ENCODE measurements at regions not wholly inside any gene's neighbourhood (a gene's known extent, or its start where the extent isn't known, plus 50 kb on each side); places are given as distances from the start of the nearest gene placed in this dataset.

GRCh38 chr12:32032205-32032810 lies 73.1 kb downstream of the RESF1 start:
- H3K4me3 Mint-ChIP-seq = no peak overlapping the region
- no peak overlapping the region for H3K27ac Mint-ChIP-seq
- no peaks in the 10 kb centered on the region for H3K36me3 Mint-ChIP-seq (ENCODE audit: low read depth)
- intact Hi-C loops (cut with micrococcal nuclease) = no loop called here
- peaks cover 4% of the 10 kb centered on the region for H3K4me1 Mint-ChIP-seq
- H3K9me3 Mint-ChIP-seq = no peaks in the 10 kb centered on the region
- no peaks in the 10 kb centered on the region for H3K27me3 Mint-ChIP-seq
- no peak for DNase-seq

- no peak overlapping the region for H3K27ac Mint-ChIP-seq
- H3K9me3 Mint-ChIP-seq = no peaks in the 10 kb centered on the region
- no peaks in the 10 kb centered on the region for H3K36me3 Mint-ChIP-seq (ENCODE audit: low read depth)
- no peak for DNase-seq
- intact Hi-C loops (cut with micrococcal nuclease) = no loop called here
- H3K27me3 Mint-ChIP-seq = no peaks in the 10 kb centered on the region
- H3K4me3 Mint-ChIP-seq = no peak overlapping the region
- peaks cover 4% of the 10 kb centered on the region for H3K4me1 Mint-ChIP-seq
Observed at GRCh38 chr12:32033406-32033805, 73.2 kb upstream of the BICD1 start.

GRCh38 chr12:32034045-32034444 lies 72.6 kb upstream of the BICD1 start:
- intact Hi-C loops (cut with micrococcal nuclease) = no loop called here
- no peak overlapping the region for H3K4me3 Mint-ChIP-seq
- peaks cover 4% of the 10 kb centered on the region for H3K4me1 Mint-ChIP-seq
- H3K9me3 Mint-ChIP-seq = no peaks in the 10 kb centered on the region
- no peaks in the 10 kb centered on the region for H3K36me3 Mint-ChIP-seq (ENCODE audit: low read depth)
- H3K27me3 Mint-ChIP-seq = no peaks in the 10 kb centered on the region
- DNase-seq = no peak
- H3K27ac Mint-ChIP-seq = no peak overlapping the region

GRCh38 chr12:32036477-32037263 lies 70.0 kb upstream of the BICD1 start:
- no peaks in the 10 kb centered on the region for H3K9me3 Mint-ChIP-seq
- H3K4me1 Mint-ChIP-seq = no peaks in the 10 kb centered on the region
- no peak overlapping the region for H3K27ac Mint-ChIP-seq
- no peaks in the 10 kb centered on the region for H3K27me3 Mint-ChIP-seq
- no peak overlapping the region for H3K4me3 Mint-ChIP-seq
- intact Hi-C loops (cut with micrococcal nuclease) = no loop called here
- DNase-seq = no peak
- no peaks in the 10 kb centered on the region for H3K36me3 Mint-ChIP-seq (ENCODE audit: low read depth)

- no peak for DNase-seq
- Mint-ChIP-seq H3K4me1 (no peaks in the 10 kb centered on the region), H3K9me3 (peaks cover 10% of the 10 kb centered on the region), H3K36me3 (ENCODE audit: low read depth) (peaks cover 9% of the 10 kb centered on the region), H3K27me3 (no peaks in the 10 kb centered on the region), H3K4me3 (no peak overlapping the region), H3K27ac (no peak overlapping the region)
- intact Hi-C loops (cut with micrococcal nuclease) = no loop called here
Observed at GRCh38 chr12:32039347-32039746, 67.3 kb upstream of the BICD1 start.

- H3K4me3 Mint-ChIP-seq = no peak overlapping the region
- no peak overlapping the region for H3K27ac Mint-ChIP-seq
- H3K9me3 Mint-ChIP-seq = peaks cover 10% of the 10 kb centered on the region
- no peaks in the 10 kb centered on the region for H3K4me1 Mint-ChIP-seq
- DNase-seq = no peak
- intact Hi-C loops (cut with micrococcal nuclease) = no loop called here
- peaks cover 11% of the 10 kb centered on the region for H3K36me3 Mint-ChIP-seq (ENCODE audit: low read depth)
- H3K27me3 Mint-ChIP-seq = no peaks in the 10 kb centered on the region
Observed at GRCh38 chr12:32039917-32040575, 66.6 kb upstream of the BICD1 start.

GRCh38 chr12:32043928-32044549 lies 62.6 kb upstream of the BICD1 start:
- no peak overlapping the region for H3K27ac Mint-ChIP-seq

GRCh38 chr12:32047357-32048212 lies 59.1 kb upstream of the BICD1 start:
- H3K4me1 Mint-ChIP-seq = no peaks in the 10 kb centered on the region
- no peak overlapping the region for H3K4me3 Mint-ChIP-seq
- DNase-seq = no peak
- H3K9me3 Mint-ChIP-seq = peaks cover 17% of the 10 kb centered on the region
- H3K27ac Mint-ChIP-seq = no peak overlapping the region
- no peaks in the 10 kb centered on the region for H3K27me3 Mint-ChIP-seq
- intact Hi-C loops (cut with micrococcal nuclease) = no loop called here
- H3K36me3 Mint-ChIP-seq (ENCODE audit: low read depth) = peaks cover 10% of the 10 kb centered on the region

More at GRCh38 chr12:32043928-32044549, 62.6 kb upstream of the BICD1 start:
- Mint-ChIP-seq H3K9me3 (peaks cover 17% of the 10 kb centered on the region), H3K4me3 (no peak overlapping the region), H3K36me3 (ENCODE audit: low read depth) (peaks cover 13% of the 10 kb centered on the region), H3K27me3 (no peaks in the 10 kb centered on the region), H3K4me1 (no peaks in the 10 kb centered on the region)
- intact Hi-C loops (cut with micrococcal nuclease) = no loop called here
- no peak for DNase-seq

- H3K27ac Mint-ChIP-seq = no peak overlapping the region
- H3K36me3 Mint-ChIP-seq (ENCODE audit: low read depth) = peaks cover 10% of the 10 kb centered on the region
- no peak for DNase-seq
- H3K27me3 Mint-ChIP-seq = no peaks in the 10 kb centered on the region
- peaks cover 13% of the 10 kb centered on the region for H3K9me3 Mint-ChIP-seq
- no peak overlapping the region for H3K4me3 Mint-ChIP-seq
- intact Hi-C loops (cut with micrococcal nuclease) = no loop called here
- H3K4me1 Mint-ChIP-seq = no peaks in the 10 kb centered on the region
Observed at GRCh38 chr12:32048791-32049190, 57.9 kb upstream of the BICD1 start.

- Mint-ChIP-seq H3K36me3 (ENCODE audit: low read depth) (peaks cover 2% of the 10 kb centered on the region), H3K4me3 (no peak overlapping the region), H3K4me1 (no peaks in the 10 kb centered on the region), H3K9me3 (peaks cover 7% of the 10 kb centered on the region), H3K27me3 (no peaks in the 10 kb centered on the region), H3K27ac (no peak overlapping the region)
- no peak for DNase-seq
- intact Hi-C loops (cut with micrococcal nuclease) = no loop called here
Observed at GRCh38 chr12:32049956-32050355, 56.7 kb upstream of the BICD1 start.

- no peaks in the 10 kb centered on the region for H3K4me1 Mint-ChIP-seq
- H3K36me3 Mint-ChIP-seq (ENCODE audit: low read depth) = no peaks in the 10 kb centered on the region
- H3K9me3 Mint-ChIP-seq = peaks cover 3% of the 10 kb centered on the region
- no peak overlapping the region for H3K4me3 Mint-ChIP-seq
- H3K27ac Mint-ChIP-seq = no peak overlapping the region
- no peak for DNase-seq
- intact Hi-C loops (cut with micrococcal nuclease) = no loop called here
- no peaks in the 10 kb centered on the region for H3K27me3 Mint-ChIP-seq
Observed at GRCh38 chr12:32051511-32052211, 55.0 kb upstream of the BICD1 start.

GRCh38 chr12:32052212-32052713 lies 54.4 kb upstream of the BICD1 start:
- no peaks in the 10 kb centered on the region for H3K36me3 Mint-ChIP-seq (ENCODE audit: low read depth)
- intact Hi-C loops (cut with micrococcal nuclease) = no loop called here
- DNase-seq = no peak
- H3K4me1 Mint-ChIP-seq = no peaks in the 10 kb centered on the region
- no peak overlapping the region for H3K27ac Mint-ChIP-seq
- no peak overlapping the region for H3K4me3 Mint-ChIP-seq
- H3K27me3 Mint-ChIP-seq = no peaks in the 10 kb centered on the region
- peaks cover 3% of the 10 kb centered on the region for H3K9me3 Mint-ChIP-seq

Measured in activated CD4-positive, alpha-beta T cell treated with anti-CD3 and anti-CD28 coated beads, Interleukin-2, amount 10 ng/mL, durations not matched to agents 24 days and 14 days (primary cell).